Activated CD4-positive, alpha-beta T cell treated with anti-CD3 and anti-CD28 coated beads for 4 hours (primary cell): ENCODE measurements at regions not wholly inside any gene's neighbourhood (a gene's known extent, or its start where the extent isn't known, plus 50 kb on each side); places are given as distances from the start of the nearest gene placed in this dataset.

Experiments
- DNase-seq, 2 donors: peaks; one replicate each; pipeline ENCODE4 v3.0.0-alpha.2; 2020

DNA sequence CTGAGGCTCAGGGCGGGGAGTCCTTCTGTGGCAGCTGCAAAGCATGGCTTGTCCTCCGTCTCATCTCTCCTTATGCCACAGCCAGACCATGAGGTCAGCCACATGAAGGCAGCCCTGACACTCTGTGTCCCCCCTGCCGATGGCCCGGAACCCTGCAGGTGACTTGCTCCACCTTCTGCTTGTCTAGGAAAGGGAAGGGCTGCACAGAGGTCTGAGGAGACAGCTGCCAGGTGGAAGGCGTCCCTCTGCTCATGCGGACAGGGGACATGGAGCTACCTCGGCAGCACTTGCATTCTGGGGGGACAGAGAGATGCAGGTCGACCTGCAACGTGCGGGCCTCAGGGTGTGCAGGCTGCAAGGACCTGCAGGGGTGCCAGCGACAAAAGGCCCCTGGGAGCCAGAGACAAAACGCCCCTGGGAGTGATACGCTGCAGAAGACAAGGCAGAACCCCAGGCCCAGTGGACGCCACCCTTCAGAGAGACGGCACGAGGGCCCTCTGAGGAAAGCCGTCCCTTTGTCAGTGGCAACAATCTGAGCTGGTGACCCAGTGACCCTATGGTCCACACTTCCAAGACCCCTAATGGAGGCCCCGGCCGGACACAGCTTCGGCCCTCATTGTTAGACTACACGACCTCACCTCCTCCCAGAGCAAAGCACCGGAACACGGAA, 205.2 kb upstream of the PPP2R2D start:
- DNase-seq = no peak

DNA sequence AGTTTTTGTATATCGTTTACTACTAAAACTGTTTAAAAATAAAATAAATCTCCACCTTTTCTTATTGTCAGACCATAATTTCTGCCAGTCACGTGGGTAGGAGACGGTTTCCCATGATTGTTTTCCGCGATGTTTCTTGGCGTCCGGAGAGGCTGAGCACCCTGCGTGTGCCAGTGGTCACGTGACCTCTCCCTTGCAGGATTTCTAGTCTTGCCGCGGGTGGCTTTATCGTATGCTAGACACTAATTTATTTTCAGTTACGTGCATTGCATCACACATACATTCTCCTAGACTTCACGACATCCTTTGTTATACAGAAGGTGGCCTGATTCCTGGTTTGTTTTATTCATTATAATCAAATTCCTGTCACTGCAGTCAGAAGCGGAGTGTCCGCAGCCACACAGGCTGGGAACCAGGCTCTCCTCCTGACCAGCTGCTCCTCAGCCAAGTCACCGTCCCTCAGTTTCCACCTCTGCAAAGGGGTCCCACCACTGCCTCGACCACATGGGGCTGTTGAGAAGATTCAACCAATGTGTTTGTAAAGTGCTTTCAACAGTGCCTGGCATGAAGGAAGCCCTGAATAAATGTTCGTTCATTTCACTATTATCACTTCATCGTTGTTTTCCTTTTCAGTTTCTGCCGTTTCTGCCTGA, 203.2 kb upstream of the PPP2R2D start:
- no peak for DNase-seq

DNA sequence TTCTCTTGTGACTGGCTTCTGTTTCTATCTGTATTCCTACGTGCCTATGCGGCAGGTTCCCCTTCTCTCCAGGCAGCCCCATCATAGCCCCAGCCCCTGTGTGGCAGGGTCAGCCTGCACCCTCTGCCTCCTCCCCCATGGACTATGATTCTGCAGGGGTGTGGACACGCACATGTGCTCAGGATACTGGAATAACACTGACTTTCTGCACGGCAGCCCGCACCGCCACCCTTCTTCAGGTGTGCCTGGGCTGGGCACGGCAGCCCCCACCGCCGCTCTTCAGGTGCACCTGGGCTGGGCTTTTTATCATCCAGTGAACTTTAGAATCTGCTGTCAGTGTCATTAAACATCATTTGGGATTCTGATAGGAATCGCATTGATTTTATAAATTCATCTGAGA, 202.6 kb upstream of the PPP2R2D start:
- DNase-seq = no peak

DNA sequence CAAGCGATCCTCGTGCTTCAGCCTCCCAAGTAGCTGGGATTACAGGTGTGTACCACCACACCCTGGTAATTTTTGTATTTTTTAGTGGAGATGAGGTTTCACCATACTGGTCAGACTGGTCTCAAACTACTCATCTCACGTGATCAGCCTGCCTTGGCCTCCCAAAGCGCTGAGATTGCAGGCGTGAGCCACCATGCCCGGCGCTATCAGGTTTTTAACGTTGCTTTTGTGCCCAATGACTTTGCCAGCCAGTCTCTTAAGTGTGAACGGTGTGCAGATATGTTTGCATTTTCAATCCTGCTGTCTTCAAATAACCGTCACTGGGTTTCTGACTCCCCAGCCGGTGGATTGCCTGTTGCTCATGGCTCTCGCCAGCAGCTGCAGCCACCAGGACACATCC, 201.8 kb upstream of the PPP2R2D start:
- DNase-seq = no peak

DNA sequence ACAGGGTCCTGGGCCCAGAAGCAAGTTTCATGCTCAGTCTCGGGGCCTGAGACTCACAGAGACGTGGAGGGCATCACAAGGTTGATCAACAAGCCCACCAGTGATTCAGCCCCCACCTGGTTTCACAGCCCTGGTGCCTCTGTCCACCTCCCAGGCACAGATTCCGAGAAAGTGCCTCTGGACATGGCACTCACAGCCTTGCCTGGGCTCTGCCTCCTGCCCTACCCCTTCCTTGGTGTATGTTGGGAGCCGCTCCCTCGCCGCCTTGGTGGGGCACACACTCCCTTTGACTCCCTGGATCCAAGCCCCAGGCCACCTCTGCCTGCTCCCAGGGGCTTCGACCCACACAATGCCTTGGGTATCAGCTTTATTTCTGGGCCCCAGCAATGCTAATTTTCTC, 200.8 kb upstream of the PPP2R2D start:
- DNase-seq = no peak

DNA sequence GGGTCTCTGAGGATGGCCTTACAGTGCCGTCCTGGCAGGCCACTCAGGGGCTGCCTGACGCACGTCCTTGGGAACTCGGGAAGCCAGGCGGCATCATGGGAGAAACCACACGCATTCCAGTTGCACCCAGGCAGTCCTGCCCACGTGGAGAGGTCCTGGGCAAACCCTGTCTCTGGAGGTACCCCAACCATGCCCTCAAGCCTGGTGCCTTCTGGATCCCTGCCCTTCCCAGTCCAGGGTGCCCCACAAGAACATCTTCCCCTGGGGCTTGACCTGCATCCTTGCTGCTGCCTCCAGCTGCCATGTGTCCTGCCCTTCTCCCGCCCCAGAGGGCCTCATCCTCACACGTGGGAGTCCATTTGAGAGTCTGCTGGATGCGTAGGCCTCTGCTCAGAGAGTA, 200.3 kb upstream of the PPP2R2D start:
- no peak for DNase-seq

DNA sequence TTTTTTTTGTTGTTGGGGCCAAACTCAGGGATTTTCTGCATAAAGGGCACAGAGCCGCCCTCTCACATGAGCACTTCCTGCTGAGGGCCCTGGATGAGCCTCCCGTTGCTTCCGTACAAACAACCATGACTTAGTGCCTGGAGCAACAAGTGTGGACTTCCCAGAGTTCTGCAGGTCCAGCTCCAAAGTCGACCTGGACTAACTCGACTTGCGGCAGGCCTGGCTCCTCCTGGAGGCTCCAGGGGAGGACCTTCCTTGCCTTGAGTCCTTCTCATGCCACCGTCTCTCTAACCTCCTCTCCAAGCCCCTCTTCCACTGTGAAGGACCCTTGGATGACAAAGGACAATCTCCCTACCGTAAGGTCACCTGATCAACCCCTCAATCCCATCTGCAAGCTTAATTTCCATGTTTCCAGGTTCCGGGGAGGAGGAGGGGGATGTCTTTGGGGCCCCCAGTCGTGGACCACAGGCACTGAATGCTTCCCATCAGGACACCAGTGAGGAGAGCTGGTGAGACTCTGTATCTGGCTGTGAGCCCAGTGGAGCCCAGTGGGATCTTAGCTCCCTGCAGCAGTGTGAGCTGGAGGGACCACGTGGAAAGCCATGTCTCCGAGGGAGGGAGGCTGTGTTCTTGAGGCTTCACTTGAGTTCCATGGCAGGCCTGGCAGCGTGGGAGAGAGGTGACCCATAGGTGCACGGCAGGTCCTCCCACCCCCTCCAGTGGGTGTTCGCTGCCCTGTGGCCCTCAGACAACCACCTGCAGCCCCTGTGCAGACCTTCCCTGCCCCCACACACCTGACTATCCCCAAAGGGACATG, 199.5 kb upstream of the PPP2R2D start:
- DNase-seq = no peak

DNA sequence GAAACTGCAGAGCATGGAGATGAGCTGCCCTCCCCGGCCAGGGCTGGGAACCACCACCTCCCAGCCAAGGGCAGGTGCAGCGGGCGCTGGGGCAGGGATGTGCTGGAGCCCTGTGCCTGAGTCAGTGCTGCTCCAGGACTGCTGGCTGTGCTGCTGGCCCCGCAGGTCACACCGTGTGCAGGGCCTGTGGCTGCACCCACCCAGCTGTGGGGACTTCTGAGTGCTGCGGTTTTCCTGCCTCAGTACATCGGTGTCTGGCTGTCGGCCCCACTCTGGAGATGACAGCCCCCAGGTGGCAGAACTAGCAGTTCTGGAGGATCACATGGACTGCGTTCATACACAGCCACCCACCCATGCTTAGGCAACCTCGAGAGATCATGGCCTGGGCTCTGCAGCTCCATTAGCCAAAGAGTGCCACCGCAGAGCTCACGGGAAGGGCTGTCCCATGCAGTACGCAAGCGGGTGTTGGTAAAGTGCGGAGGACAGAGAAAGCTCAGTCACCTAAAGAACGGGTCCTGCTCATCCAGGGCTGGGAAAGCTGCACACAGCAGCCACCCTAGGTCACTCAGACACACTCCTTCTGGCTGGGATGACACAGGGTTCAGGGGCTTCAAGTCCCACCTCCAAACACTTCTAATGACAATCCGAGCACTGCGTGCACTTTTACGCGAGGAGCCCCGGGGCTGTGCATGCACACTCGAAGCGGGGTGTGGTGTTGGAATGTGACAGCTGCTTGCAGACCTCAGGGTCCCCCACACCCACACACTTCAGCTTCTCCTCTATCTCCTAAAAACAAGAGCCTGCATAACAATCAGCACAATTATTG, 198.1 kb upstream of the PPP2R2D start:
- DNase-seq = no peak

DNA sequence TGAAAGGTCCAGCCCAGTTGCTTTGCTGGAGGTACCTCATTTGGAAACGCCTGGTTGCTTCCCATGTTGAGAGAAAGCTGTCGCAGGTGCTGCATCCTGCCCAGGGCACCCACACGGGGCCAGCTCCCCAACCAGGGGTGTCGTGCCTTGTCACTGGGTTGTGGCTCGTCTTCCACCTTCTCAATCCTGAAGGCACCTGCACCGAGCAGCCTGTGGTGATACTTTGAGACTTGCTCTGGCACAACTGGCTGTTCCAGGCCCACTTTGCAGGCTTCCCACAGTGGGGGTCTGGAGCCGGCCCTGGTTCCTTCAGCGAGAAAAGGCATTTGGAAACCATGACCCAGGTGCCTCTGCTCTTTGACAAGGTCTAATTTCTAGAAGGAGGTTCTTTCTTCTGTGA, 197.3 kb upstream of the PPP2R2D start:
- no peak for DNase-seq

DNA sequence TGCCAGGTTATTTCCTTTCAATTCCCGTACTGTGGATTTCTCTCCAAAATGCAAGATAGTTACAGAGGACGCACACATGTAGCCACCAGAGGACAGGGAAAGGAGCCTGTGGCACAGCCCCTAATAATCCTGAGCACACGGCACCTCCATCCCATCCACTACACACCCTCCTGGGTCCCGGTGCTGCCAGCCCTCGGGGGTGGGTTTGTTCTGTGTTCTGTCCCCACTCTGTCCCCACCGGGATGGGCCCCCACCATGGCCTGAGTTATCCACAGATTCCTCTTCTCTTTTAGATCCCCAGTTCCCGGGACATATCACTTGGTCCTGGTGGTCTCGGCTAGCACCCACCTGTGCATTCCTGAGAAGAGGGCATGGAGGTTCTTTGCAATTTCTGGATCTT, 196.9 kb upstream of the PPP2R2D start:
- DNase-seq = no peak

DNA sequence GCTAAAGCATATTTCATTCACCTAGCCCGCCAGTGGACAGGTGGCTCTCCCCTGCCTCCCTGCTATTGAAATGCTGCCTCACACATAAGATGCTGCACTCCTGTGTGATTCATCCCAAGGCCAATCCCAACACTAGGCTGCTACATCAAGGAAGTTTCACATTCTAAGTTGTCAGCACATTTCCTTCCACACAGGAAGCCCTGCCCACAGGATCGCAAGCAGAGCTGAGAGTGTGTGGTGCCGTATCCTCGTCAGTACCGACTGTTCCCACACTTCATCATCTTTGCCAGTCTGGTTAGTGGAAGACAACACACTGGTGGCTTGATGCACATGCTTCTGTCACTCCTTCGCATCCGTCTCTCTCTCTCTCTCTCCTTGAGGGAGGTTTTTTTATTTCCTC, 194.3 kb upstream of the PPP2R2D start:
- no peak for DNase-seq

DNA sequence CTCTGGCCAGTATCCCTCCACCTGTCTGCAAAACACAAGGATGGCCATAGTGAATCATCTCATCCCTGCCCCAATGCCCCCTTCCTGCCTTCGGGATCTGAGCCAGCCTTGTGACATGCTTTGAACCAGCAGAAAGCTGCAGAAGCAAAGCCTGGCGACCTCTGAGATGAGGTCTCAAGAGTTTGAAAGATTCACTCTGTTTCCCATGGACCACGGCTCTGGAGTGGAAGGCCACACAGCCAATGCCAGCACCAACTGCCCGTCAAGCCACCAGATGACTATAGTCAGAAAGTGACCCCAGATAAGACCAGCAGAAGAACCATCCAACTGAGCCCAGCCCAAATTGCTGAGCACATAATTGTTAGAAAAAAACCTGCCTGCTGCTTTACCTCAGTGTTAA, 193.9 kb upstream of the PPP2R2D start:
- DNase-seq = no peak

DNA sequence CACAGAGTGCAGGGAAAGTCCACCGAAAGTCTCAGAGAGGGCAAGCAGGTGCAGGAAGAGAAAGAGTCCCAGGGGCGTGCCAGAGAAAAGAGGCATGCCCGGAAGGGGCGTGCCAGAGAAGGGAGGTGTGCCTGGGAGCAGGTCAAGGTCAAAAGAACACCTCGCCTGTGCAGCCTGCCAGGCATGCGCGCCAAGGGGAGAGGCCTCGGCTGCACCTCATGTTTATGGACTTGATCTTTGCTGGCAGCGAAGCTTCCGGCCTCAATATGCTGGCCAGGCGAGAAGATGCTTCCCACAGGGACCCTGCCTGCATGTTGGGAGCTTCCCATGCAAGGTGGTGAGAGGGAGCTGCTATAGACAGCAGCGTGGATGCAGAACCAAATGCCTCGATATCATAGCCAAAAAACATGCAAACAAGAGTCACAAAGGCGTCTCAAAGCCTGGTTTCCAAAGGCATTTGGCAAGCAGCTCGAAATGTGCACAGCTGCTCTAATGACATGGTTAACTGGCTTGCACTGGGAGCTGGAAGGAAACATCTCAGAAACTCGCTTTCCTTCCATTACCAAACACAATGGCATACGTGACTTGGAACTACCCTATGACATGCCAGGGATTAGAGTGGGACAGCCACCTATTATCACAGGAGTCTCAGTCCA, 192.5 kb upstream of the PPP2R2D start:
- no peak for DNase-seq

DNA sequence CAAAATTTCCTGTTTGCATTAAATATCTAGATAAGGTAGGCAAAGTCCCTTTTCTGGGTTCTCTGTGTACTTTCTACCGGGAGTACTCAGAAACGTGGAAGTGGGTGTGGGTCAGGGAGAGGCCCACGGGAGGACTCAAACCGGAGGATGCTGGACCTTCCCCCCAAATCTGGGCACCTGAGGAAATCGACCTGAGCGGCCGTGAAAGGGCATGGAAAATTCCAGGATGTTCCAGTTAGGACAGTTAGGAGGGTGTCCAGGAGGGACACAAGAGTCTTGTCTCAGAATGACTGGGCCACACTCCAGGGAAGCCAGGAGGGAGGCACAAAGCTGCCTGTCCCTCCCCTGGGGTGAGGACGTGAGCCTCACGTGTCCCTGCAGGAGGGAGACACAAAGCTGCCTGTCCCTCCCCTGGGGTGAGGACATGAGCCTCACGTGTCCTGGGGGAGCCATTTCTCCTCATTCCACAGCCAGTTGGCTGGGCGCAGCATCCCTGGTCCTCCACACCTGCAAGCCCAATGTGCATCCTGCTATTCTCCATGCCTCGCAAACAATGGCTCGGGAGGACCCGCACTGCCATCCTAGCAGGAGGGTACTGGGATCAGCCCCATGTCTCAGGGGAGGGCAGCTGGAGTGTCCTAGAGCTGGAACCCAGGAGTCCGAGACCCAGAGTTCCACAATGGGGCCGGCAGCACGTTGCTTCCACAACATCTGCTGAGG, 190.5 kb upstream of the PPP2R2D start:
- DNase-seq = no peak

DNA sequence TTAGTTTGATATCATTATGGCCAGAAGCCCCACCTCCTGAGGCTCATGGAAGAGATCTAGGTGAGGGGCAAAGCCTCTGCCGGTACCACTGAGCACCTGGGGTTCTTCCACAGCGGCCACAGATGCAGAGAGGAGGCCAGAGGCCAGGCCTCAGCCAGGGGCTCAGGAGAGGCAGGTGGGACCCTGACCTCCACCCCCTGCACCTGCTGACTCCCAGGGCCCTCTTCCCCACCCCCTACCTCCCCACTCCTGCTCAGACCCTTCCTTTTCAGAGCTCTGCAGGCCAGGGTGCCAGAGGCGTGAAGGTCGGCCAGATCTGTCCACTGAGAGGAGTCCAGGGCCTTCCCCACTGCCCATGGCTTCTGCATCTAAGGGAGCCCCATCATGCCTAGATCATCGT, 178.7 kb upstream of the PPP2R2D start:
- DNase-seq = no peak

DNA sequence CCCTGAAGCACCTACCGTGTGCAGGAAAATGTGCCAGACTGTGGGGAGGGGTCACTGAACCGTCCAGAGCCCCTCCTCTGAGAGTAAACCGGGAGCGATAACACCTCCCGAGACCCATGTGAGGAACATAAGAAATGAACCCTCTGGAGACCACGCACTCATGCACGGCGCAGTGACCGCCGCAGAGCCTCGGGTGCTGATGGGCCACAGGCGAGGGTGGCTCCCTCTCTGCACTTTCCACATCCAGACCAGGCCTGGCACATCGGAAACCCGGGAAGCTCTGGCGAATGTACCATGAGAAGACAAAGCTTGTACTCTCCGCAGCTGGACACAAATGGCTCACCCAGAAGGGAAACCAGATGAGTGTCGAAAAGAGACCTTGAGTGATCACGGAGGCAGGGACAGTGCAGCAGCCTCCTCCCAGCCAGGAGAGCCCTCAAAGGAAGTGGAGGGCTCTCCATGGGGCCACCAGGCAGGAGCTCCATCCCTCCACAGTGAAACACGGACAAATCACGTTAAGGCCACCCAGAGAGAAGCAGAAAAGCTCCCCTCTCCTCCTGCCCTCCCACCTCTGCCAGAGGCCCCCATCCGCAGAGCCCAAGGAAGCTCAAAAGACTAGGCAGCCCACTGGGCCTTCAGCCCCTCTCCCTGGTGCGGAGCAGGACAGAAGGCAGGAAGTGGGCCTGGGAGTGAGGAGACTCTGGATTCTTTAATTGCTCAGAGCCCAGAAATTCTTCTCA, 178.1 kb upstream of the PPP2R2D start:
- DNase-seq = no peak

DNA sequence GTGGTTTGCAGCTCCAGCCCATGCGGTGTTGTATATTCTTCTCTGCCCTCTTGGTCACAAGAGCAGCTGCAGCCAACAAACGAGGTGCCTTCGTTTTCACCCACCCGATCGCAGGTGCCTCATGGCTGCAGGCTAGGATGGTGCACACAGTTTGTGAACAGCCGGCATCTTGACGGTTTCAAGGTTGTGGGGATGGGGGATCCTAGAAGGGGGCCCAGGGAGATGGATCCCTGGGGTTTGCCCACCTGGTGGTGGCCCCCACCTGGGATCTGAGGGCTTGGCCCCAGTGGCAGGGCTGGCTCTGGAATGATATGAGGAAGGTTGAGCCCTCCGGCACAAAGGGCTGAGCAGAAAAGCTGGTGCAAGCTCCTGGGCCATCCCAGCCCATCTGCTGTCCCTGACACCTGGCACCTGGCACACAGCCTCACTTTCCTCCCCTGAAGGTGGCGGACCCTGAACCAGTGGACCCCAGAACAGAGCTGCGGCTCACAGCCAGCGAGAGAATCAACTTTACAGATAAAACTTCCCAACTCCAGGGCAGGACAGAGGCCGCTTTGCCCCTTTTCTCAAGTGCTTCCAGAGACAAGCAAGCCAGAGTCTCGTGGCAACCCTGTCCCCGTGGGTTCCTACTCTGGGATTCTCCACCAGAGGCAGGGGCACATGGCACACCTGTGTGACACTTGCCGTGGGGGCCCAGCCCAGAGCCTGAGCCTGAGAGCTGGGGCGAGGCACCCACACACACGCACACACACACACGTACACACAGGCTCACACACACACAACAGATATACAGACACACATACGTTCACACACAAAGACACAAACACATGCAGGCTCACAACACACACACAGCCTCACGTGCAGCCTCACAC, 177.3 kb upstream of the PPP2R2D start:
- DNase-seq = no peak

DNA sequence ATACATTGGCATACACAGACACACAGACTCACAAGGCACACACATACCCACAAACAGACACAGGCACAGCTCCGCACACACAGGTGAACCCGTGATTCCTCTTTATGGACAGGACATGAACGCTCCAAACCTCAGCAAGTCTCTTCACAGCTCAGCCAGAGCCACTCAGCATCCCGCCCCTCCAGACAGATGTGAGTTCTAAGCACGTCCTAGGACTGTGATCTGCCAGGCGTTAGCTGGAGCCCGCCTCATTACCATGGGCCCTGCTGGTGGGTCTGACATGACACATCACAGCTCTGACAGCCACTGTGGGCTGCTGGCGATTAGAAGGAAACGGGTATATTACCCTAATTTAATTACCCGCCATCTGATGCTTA, 176.7 kb upstream of the PPP2R2D start:
- no peak for DNase-seq

DNA sequence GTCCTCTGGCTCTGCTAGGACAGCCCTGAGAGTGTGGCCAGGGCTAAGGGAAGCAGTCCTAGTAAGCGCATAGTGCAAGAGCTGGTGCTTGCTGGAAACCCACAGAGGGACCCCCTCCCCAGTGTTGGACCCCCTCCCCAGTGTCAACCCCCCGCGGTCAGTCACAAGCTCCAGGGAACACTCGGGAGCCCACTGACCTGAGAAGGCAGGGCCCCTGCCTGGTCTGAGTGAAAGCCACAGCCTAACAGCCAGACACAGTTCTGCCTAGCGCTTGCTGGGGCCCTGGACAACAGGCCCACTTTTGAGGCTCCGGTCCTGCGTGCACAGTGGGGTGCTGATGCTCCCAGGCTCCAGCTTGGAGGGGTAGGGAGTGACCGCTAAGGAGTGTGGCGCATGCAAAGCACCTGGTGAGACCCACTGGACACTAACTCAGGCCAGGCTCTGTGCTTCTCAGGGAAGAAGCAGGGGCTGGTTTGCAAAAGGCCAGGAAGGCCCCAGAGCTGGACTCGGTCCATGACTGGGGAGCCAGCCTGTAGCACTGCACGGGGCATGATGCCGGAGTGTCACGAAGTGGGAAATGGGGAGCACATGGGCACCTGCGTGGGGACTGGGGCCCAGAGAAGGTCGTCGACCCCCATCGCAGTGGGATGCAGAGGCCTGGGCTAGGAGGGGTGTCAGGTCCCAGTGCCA, 175.8 kb upstream of the PPP2R2D start:
- no peak for DNase-seq

DNA sequence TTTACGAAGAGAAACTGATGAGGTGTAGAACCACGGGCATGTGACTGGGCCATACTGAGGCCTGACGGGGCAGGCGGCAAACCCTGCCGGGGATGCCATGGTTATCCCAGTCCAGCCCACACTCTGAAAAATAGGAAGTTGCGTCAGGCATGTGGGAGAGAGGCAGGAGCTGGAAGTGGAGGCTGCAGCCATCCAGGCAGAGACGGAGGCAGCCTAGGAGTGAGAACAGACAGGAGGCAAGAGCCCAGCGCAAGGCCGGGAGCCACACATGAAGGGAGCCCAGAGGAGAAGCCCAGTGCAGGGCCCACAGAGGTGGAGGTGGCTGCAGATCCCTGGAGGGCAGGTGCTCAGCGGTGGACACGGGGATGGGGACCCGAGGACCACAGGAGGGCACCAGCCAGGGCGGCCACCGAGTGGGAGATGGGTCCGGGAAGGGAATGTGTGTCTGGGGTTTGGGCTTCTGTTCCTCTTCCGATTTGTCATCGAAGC, 175.2 kb upstream of the PPP2R2D start:
- DNase-seq = no peak
